H9 (cell line): ENCODE measurements at regions not wholly inside any gene's neighbourhood (a gene's known extent, or its start where the extent isn't known, plus 50 kb on each side); places are given as distances from the start of the nearest gene placed in this dataset.

Source experiments
- DNase-seq: peaks from one replicate; pipeline ENCODE4 v3.0.0-alpha.2; 2017
- H2AFZ ChIP-seq: one replicate; pipeline ENCODE4 v1.6.1; 2013; ENCODE audit warnings: mild to moderate bottlenecking, low read length, control low read depth, moderate library complexity
- H2AK5ac ChIP-seq: 2 replicates; pipeline ENCODE4 v1.6.1; 2013; ENCODE audit warnings: low read length, control low read depth, mixed read lengths; ENCODE audit not compliant: insufficient read length
- H2BK120ac ChIP-seq: one replicate; pipeline ENCODE4 v1.6.1; 2013; ENCODE audit warnings: low read depth, mild to moderate bottlenecking, low read length, control low read depth, inconsistent platforms; ENCODE audit not compliant: poor library complexity, severe bottlenecking
- H2BK12ac ChIP-seq: 2 replicates; pipeline ENCODE4 v1.6.1; 2013; ENCODE audit warnings: low read length, control low read depth, mixed read lengths, low read depth; ENCODE audit not compliant: insufficient read length
- H2BK15ac ChIP-seq: 2 replicates; pipeline ENCODE4 v1.6.1; 2013; ENCODE audit warnings: low read depth, low read length, control low read depth
- H2BK20ac ChIP-seq: one replicate; pipeline ENCODE4 v1.6.1; 2013; ENCODE audit warnings: low read depth, mild to moderate bottlenecking, low read length, control low read depth, inconsistent platforms; ENCODE audit not compliant: poor library complexity, severe bottlenecking
- H2BK5ac ChIP-seq: 2 replicates; pipeline ENCODE4 v1.6.1; 2013; ENCODE audit warnings: low read length, control low read depth, mixed read lengths; ENCODE audit not compliant: insufficient read length
- H3K14ac ChIP-seq: 2 replicates; pipeline ENCODE4 v1.6.1; 2013; ENCODE audit warnings: low read length, control low read depth; ENCODE audit not compliant: insufficient read depth
- H3K18ac ChIP-seq: 2 replicates; pipeline ENCODE4 v1.6.1; 2013; ENCODE audit warnings: low read depth, mild to moderate bottlenecking, mixed read lengths, low read length, control low read depth; ENCODE audit not compliant: insufficient read length
- H3K23ac ChIP-seq: 2 replicates; pipeline ENCODE4 v1.6.1; 2013; ENCODE audit warnings: low read length, control low read depth, mixed read lengths, low read depth; ENCODE audit not compliant: insufficient read length
- H3K23me2 ChIP-seq: 2 replicates; pipeline ENCODE4 v1.6.1; 2013; ENCODE audit warnings: low read depth, mild to moderate bottlenecking, mixed read lengths, low read length, control low read depth; ENCODE audit not compliant: insufficient read length, poor library complexity, severe bottlenecking
- H3K27ac ChIP-seq: 2 replicates; pipeline ENCODE4 v1.5.1; 2013; ENCODE audit warnings: low read length, control low read depth, mixed read lengths, low read depth; ENCODE audit not compliant: insufficient read length
- H3K27me3 ChIP-seq: 2 replicates; pipeline ENCODE4 v1.6.1; 2013; ENCODE audit warnings: low read length, control low read depth, inconsistent platforms; ENCODE audit not compliant: insufficient read depth
- H3K4ac ChIP-seq: 2 replicates; pipeline ENCODE4 v1.6.1; 2013; ENCODE audit warnings: low read depth, mild to moderate bottlenecking, control low read depth, inconsistent platforms, low read length, moderate library complexity
- H3K4me1 ChIP-seq: 2 replicates; pipeline ENCODE4 v1.6.1; 2013; ENCODE audit warnings: low read length, control low read depth, inconsistent platforms; ENCODE audit not compliant: insufficient read depth
- H3K4me2 ChIP-seq: 2 replicates; pipeline ENCODE4 v1.6.1; 2013; ENCODE audit warnings: low read length, control low read depth, mixed read lengths; ENCODE audit not compliant: insufficient read length, insufficient read depth
- H3K56ac ChIP-seq: 2 replicates; pipeline ENCODE4 v1.6.1; 2013; ENCODE audit warnings: low read depth, mild to moderate bottlenecking, mixed read lengths, low read length, control low read depth; ENCODE audit not compliant: insufficient read length
- H3K79me1 ChIP-seq: 2 replicates; pipeline ENCODE4 v1.6.1; 2013; ENCODE audit warnings: low read depth, mild to moderate bottlenecking, moderate library complexity, low read length, control low read depth, inconsistent platforms; ENCODE audit not compliant: insufficient read depth, poor library complexity, severe bottlenecking
- H3K79me2 ChIP-seq: 2 replicates; pipeline ENCODE4 v1.6.1; 2013; ENCODE audit warnings: low read length, control low read depth, inconsistent platforms; ENCODE audit not compliant: insufficient read depth
- H3K9ac ChIP-seq: 2 replicates; pipeline ENCODE4 v1.6.1; 2013; ENCODE audit warnings: low read length, control low read depth, mixed read lengths; ENCODE audit not compliant: insufficient read length; ENCODE audit errors: extremely low read depth
- H3K9me3 ChIP-seq: one replicate; pipeline ENCODE4 v1.6.1; 2013; ENCODE audit warnings: low read depth, low read length, inconsistent platforms; ENCODE audit not compliant: control insufficient read depth
- H3T11ph ChIP-seq: one replicate; pipeline ENCODE4 v1.6.1; 2013; ENCODE audit warnings: mild to moderate bottlenecking, low read length, control low read depth, inconsistent platforms
- H4K20me1 ChIP-seq: one replicate; pipeline ENCODE4 v1.6.1; 2013; ENCODE audit not compliant: control insufficient read depth, insufficient read length, insufficient read depth
- H4K5ac ChIP-seq: 2 replicates; pipeline ENCODE4 v1.6.1; 2013; ENCODE audit warnings: low read depth, mild to moderate bottlenecking, mixed read lengths, low read length, control low read depth; ENCODE audit not compliant: insufficient read length
- H4K8ac ChIP-seq: replicated peaks from 2 replicates; pipeline ENCODE4 v1.6.1; 2013; ENCODE audit warnings: low read length, control low read depth, mixed read lengths, low read depth; ENCODE audit not compliant: insufficient read length
- H4K91ac ChIP-seq: 2 replicates; pipeline ENCODE4 v1.6.1; 2013; ENCODE audit warnings: low read depth, mild to moderate bottlenecking, moderate library complexity, mixed read lengths, low read length, control low read depth; ENCODE audit not compliant: insufficient read length
- H3K27ac Mint-ChIP-seq, 3 experiments: 2 replicates in 2 of 3; 3 replicates in 1 of 3; pipeline ENCODE4 v1.8.0; 2020 to 2021; ENCODE audit warnings: mixed read lengths in 3 of 3, mild to moderate bottlenecking in 1 of 3, moderate library complexity in 1 of 3
- H3K27me3 Mint-ChIP-seq: 2 replicates; pipeline ENCODE4 v1.8.0; 2021; ENCODE audit warnings: low read depth, mild to moderate bottlenecking, moderate library complexity, mixed read lengths
- H3K36me3 Mint-ChIP-seq, 3 experiments: 2 replicates in 2 of 3; 3 replicates in 1 of 3; pipeline ENCODE4 v1.8.0; 2020 to 2021; ENCODE audit warnings: low read depth in 3 of 3, mixed read lengths in 3 of 3; ENCODE audit not compliant: insufficient read depth in 1 of 3
- H3K4me1 Mint-ChIP-seq, 2 experiments: 2 replicates each; pipeline ENCODE4 v1.8.0; 2020; ENCODE audit warnings: mixed read lengths in 2 of 2
- H3K4me3 Mint-ChIP-seq, 2 experiments: 2 replicates in 1 of 2; 3 replicates in 1 of 2; pipeline ENCODE4 v1.8.0; 2020 to 2021; ENCODE audit warnings: mild to moderate bottlenecking in 2 of 2, mixed read lengths in 2 of 2, moderate library complexity in 1 of 2
- H3K9me3 Mint-ChIP-seq, 2 experiments: 2 replicates in 1 of 2; 3 replicates in 1 of 2; pipeline ENCODE4 v1.8.0; 2020; ENCODE audit warnings: mild to moderate bottlenecking in 2 of 2, mixed read lengths in 2 of 2, moderate library complexity in 1 of 2
- CTCF ChIP-seq: fragments of 200-600 bp; sonication (generic); conservative IDR thresholded peaks from 3 replicates; pipeline ENCODE4 v1.8.0; 2021; ENCODE audit warnings: antibody characterized with exemption, mild to moderate bottlenecking
- WGBS: extraction: QIAGEN DNeasy Blood & Tissue Kit; methylation state at CpG from one replicate; pipeline ENCODE4 v1.1.7; 2013; ENCODE audit warnings: missing lambda C conversion rate, low lambda C conversion rate, mixed read lengths; ENCODE audit not compliant: insufficient read length; ENCODE audit errors: extremely low coverage; 5-methylcytosine and 5-hydroxymethylcytosine counted together

GRCh38 chr4:149166365-149166764 lies 649.3 kb downstream of the IQCM start:
- Histone ChIP-seq H4K91ac (no peak overlapping the region), H4K20me1 (no peaks in the 10 kb centered on the region), H2BK15ac (no peak overlapping the region), H3K23ac (no peak overlapping the region), H3K18ac (no peak overlapping the region), H4K8ac (no peak overlapping the region), H3K23me2 (no peaks in the 10 kb centered on the region), H2BK12ac (no peak overlapping the region), H2AK5ac (no peak overlapping the region), H3K56ac (no peak overlapping the region), H4K5ac (no peak overlapping the region), H3K79me1 (no peaks in the 10 kb centered on the region), H2BK5ac (no peak overlapping the region), H3K4me2 (no peak overlapping the region), H2AFZ (no peak overlapping the region), H3K27ac (no peak overlapping the region), H3K4ac (no peak overlapping the region), H3T11ph (no peak overlapping the region), H3K9ac (no peak overlapping the region), H3K9me3 (no peaks in the 10 kb centered on the region), H2BK120ac (no peak overlapping the region), H3K79me2 (no peaks in the 10 kb centered on the region), H3K14ac (no peak overlapping the region), H2BK20ac (no peak overlapping the region), H3K27me3 (no peaks in the 10 kb centered on the region), H3K4me1 (peaks cover 3% of the 10 kb centered on the region; the same call in 1 of the 2 replicates)
- no peak for TF ChIP-seq CTCF
- Mint-ChIP-seq H3K4me1 (peaks cover 23 to 28% of the 10 kb centered on the region in 2 experiments), H3K9me3 (no peaks in the 10 kb centered on the region), H3K27me3 (no peaks in the 10 kb centered on the region; the same call in 1 of the 2 replicates), H3K4me3 (no peak overlapping the region), H3K36me3 (no peaks in the 10 kb centered on the region), H3K27ac (no peak overlapping the region; a peak in 1 of 7 replicates)
- no CpG with 5 or more reads among the region's 1 CpG for WGBS
- no peak for DNase-seq
